ENCODE measurements at regions not wholly inside any gene's neighbourhood (a gene's known extent, or its start where the extent isn't known, plus 50 kb on each side); places are given as distances from the start of the nearest gene placed in this dataset.

GRCh38 chr3:104632947-104633346 lies 733.8 kb upstream of the ALCAM start (continued):
- TF ChIP-seq FOSL1 (IDR thresholded peaks at IDR 0.05; ENCODE audit: insufficient read depth, low read depth, low read length) (no peak), CHD1 (IDR thresholded peaks at IDR 0.05; ENCODE audit: low read depth, low read length) (no peak), SUZ12 (IDR thresholded peaks at IDR 0.05; ENCODE audit: low read length) (no peak), CHD2 (IDR thresholded peaks at IDR 0.05; ENCODE audit: low read length) (no peak), RNF2 (IDR thresholded peaks at IDR 0.05; ENCODE audit: borderline replicate concordance, low read depth, low read length, missing control alignments, poor library complexity, severe bottlenecking) (no peak), CEBPB (IDR thresholded peaks at IDR 0.05; ENCODE audit: low read depth, low read length) (no peak), ASH2L (IDR thresholded peaks at IDR 0.05; ENCODE audit: low read length) (no peak)
